Upper lobe of left lung (tissue), 6 donors: ENCODE measurements at regions not wholly inside any gene's neighbourhood (a gene's known extent, or its start where the extent isn't known, plus 50 kb on each side); places are given as distances from the start of the nearest gene placed in this dataset.
"Not testable (repeated sequence)": the region's sequence is repeated elsewhere in the genome, so short reads cannot be mapped to it uniquely, and the experiment has no call there.

Experiments used
- ATAC-seq, 2 donors: fragments of 200-7000 bp; cut with Tn5 transposase; one replicate each; pipeline ENCODE4 v1.9.1; 2022; ENCODE audit warnings: mild to moderate bottlenecking in 2 of 2, moderate library complexity in 2 of 2; ENCODE audit not compliant: low FRiP score in 2 of 2
- DNase-seq, 2 donors: peaks; one replicate each; pipeline ENCODE4 v3.0.0-alpha.2; 2019 to 2020
- H3K27ac ChIP-seq, 4 donors: fragments of 200-600 bp; sonication (generic); one replicate each; pipeline ENCODE4 v1.5.1; 2016 to 2019
- H3K27me3 ChIP-seq, 4 donors: fragments of 200-600 bp; sonication (generic); one replicate each; pipeline ENCODE4 v1.5.1; 2017 to 2019
- H3K36me3 ChIP-seq, 4 donors: fragments of 200-600 bp; sonication (generic); one replicate each; pipeline ENCODE4 v1.5.1; 2016 to 2019
- H3K4me1 ChIP-seq, 4 donors: fragments of 200-600 bp; sonication (generic); one replicate each; pipeline ENCODE4 v1.5.1; 2018 to 2019
- H3K4me3 ChIP-seq, 4 donors: fragments of 200-600 bp; sonication (generic); one replicate each; pipeline ENCODE4 v1.5.1; 2017 to 2019; ENCODE audit warnings: mild to moderate bottlenecking in 2 of 4, moderate library complexity in 1 of 4
- H3K9me3 ChIP-seq, 4 donors: fragments of 200-600 bp; sonication (generic); one replicate each; pipeline ENCODE4 v1.5.1; 2018 to 2019
- EP300 ChIP-seq, 4 donors: sonication (generic); formaldehyde crosslinking; IDR thresholded peaks; one replicate each; pipeline ENCODE4 v1.5.1; 2017; ENCODE audit warnings: antibody characterized with exemption in 4 of 4, control low read depth in 2 of 4
- POLR2A ChIP-seq, 4 donors: fragments of 450-650 bp; IDR thresholded peaks; one replicate each; pipeline ENCODE4 v1.5.1; 2016 to 2017; ENCODE audit warnings: antibody characterized with exemption in 4 of 4, mild to moderate bottlenecking in 2 of 4
- POLR2AphosphoS5 ChIP-seq, 2 donors: sonication (generic); formaldehyde crosslinking; IDR thresholded peaks; one replicate each; pipeline ENCODE4 v1.5.1; 2017; ENCODE audit warnings: antibody characterized with exemption in 2 of 2
- WGBS, 2 donors: methylation state at CpG; one replicate each; pipeline ENCODE4 v1.1.5; 2017 to 2018; 5-methylcytosine and 5-hydroxymethylcytosine counted together
- TF ChIP-seq, protein P1 (sequence below), 6 experiments: fragments of 450-650 bp in 4 of 6; fragments of 200-600 bp in 2 of 6; sonication (generic) in 2 of 6; IDR thresholded peaks; one replicate each; pipeline ENCODE4 v1.5.1; 2016 to 2019; ENCODE audit warnings: antibody characterized with exemption in 6 of 6
- donor health status: DM: no; HTN: no; CAD: no; lungs with moderate emphysema.
- donor health status: DM: no; HTN: yes; CAD: no; lungs with severe emphysema.

DNA sequence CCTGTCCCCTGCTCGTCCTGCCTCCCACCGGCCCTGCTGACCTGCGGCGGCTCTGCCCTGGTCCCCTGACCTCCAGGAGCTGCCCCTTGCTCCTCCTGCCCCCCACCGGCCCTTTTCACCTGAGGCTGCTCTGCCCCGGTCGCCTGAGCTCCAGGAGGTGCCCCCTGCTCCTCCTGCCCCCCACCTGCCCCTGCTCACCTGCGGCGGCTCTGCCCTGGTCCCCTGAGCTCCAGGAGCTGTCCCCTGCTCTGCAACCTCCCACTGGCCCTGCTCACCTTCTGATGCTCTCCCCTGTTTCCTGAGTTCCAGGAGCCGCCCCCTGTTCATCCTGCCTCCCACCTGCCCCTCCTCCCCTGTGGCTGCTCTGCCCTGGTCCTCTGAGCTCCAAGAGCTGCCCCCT is 101.3 kb downstream of the TMEM121 start:
- no peaks in the 10 kb centered on the region for H3K27me3 ChIP-seq
- 73 to 90% methylated on average over 1 to 2 of the region's 10 CpGs for WGBS, 2 donors
- H3K4me3 ChIP-seq = no peak overlapping the region
- DNase-seq (peak in 1 of 2 donors; percentile 50), ATAC-seq (no peak)
- TF ChIP-seq POLR2AphosphoS5 (IDR thresholded peaks at IDR 0.05) (no peak), POLR2A (IDR thresholded peaks at IDR 0.05) (no peak), EP300 (IDR thresholded peaks at IDR 0.05) (no peak)
- TF ChIP-seq, protein P1, sequence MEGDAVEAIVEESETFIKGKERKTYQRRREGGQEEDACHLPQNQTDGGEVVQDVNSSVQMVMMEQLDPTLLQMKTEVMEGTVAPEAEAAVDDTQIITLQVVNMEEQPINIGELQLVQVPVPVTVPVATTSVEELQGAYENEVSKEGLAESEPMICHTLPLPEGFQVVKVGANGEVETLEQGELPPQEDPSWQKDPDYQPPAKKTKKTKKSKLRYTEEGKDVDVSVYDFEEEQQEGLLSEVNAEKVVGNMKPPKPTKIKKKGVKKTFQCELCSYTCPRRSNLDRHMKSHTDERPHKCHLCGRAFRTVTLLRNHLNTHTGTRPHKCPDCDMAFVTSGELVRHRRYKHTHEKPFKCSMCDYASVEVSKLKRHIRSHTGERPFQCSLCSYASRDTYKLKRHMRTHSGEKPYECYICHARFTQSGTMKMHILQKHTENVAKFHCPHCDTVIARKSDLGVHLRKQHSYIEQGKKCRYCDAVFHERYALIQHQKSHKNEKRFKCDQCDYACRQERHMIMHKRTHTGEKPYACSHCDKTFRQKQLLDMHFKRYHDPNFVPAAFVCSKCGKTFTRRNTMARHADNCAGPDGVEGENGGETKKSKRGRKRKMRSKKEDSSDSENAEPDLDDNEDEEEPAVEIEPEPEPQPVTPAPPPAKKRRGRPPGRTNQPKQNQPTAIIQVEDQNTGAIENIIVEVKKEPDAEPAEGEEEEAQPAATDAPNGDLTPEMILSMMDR (IDR thresholded peaks at IDR 0.05) = no peak
- no peaks in the 10 kb centered on the region for H3K36me3 ChIP-seq
- no peak overlapping the region for H3K27ac ChIP-seq
- no peaks in the 10 kb centered on the region for H3K4me1 ChIP-seq
- peaks cover 0 to 6% (median 0%) of the 10 kb centered on the region in 4 donors for H3K9me3 ChIP-seq

GRCh38 chr14:105628126-105628525 is 101.7 kb downstream of the TMEM121 start:
- not testable (repeated sequence) for H3K27ac ChIP-seq, H3K27me3 ChIP-seq, H3K4me1 ChIP-seq, H3K9me3 ChIP-seq, H3K4me3 ChIP-seq, H3K36me3 ChIP-seq
- ATAC-seq = peak in 1 of 2 donors; percentile 7
- peak in 1 of 2 donors; percentile 34 for DNase-seq
- 59 to 67% methylated on average over 4 of the region's 4 CpGs for WGBS, 2 donors

DNA sequence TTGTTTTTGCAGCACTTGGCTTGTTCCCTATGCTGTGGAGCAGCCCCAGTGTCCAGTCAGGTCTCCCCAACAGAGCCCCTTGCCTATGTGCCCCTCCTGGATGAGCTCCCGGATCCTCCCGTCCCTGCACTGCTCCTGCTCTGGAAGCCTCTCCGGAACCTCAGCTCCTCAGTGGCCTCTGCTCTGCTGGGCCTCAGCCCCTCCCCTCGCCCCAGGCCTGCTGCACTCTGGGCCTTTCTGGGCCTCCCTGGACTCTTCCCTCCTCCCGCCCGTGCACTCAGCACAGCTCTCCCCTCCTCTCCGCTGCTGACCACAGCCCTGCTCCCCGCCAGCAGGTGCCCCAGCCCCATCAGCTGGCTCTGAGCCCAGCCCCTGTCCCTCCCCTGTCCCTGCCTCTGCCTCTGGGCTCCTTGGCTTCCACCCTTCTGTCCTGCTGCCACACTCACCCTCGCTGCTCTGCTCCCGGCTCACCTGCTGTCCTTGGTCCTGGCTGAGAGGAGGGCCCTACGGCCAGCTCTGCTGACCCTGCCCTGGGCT is 102.2 kb downstream of the TMEM121 start:
- not testable (repeated sequence) for H3K27me3 ChIP-seq, H3K36me3 ChIP-seq, H3K4me1 ChIP-seq, H3K4me3 ChIP-seq, H3K27ac ChIP-seq, H3K9me3 ChIP-seq
- WGBS, 2 donors = 37 to 64% methylated on average over 7 to 8 of the region's 11 CpGs
- ATAC-seq (peak; percentile 23 to 70), DNase-seq (peak in 1 of 2 donors; percentile 73)

DNA sequence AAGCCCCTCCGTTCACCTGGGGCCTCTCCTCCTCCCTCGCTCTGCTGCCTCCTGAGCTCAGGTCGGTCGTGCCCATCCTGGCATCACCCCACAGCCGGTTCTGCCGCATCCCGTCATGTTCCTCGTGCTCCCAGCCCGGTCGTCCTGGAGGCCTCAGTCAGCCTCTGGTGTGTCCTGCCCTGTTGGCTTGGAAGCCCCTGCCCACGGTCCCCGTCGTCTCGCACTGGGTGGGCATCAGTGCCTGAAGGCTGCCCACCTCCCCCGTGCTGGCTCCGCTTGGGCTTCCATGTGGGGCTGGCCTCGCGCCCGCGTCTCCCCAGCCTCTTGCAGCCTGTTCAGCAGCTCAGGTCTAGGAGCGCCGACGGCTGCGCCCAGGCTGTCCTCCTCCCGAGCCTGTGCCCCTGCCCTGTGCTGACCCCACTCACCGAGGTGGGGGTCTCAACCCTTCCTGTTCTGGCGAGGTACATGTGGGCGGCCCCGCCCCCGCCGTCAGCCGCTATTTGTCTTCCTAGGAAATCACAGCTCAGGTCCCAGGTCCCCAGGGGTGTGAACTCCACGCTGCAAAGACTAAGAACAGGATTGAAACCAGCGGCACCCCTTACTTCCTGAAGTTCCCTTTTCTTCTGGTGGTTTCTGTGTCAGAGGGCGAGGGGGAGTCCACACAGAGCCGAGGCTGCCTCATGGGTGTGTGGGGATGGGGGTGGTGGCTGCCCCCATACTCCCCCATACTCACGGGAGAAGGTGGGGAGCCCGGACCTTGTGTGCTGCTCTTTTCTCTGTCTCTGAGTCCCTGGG is 102.9 kb downstream of the TMEM121 start:
- WGBS, 2 donors = 73 to 79% methylated on average over 35 to 37 of the region's 38 CpGs
- peak; percentile 30 to 68 for ATAC-seq
- H3K27ac ChIP-seq, H3K4me1 ChIP-seq, H3K9me3 ChIP-seq, H3K36me3 ChIP-seq, H3K27me3 ChIP-seq, H3K4me3 ChIP-seq: not testable (repeated sequence)
- peak in 1 of 2 donors; percentile 82 for DNase-seq

- no peak for DNase-seq
- TF ChIP-seq POLR2AphosphoS5 (IDR thresholded peaks at IDR 0.05) = no peak
- no peak for TF ChIP-seq EP300 (IDR thresholded peaks at IDR 0.05)
- no peak for TF ChIP-seq POLR2A (IDR thresholded peaks at IDR 0.05)
- TF ChIP-seq, protein P1 (IDR thresholded peaks at IDR 0.05) = no peak
- Histone ChIP-seq H3K4me1 (no peaks in the 10 kb centered on the region), H3K27ac (no peak overlapping the region), H3K4me3 (no peak overlapping the region), H3K9me3 (peaks cover 0 to 6% (median 0%) of the 10 kb centered on the region in 4 donors), H3K27me3 (no peaks in the 10 kb centered on the region), H3K36me3 (no peaks in the 10 kb centered on the region)
- ATAC-seq = no peak
- 86% methylated on average over 1 of the region's 5 CpGs; no CpG with 5 or more reads in 1 of the 2 donors for WGBS, 2 donors
These were observed 103.5 kb downstream of the TMEM121 start for GRCh38 chr14:105629886-105630215.

DNA sequence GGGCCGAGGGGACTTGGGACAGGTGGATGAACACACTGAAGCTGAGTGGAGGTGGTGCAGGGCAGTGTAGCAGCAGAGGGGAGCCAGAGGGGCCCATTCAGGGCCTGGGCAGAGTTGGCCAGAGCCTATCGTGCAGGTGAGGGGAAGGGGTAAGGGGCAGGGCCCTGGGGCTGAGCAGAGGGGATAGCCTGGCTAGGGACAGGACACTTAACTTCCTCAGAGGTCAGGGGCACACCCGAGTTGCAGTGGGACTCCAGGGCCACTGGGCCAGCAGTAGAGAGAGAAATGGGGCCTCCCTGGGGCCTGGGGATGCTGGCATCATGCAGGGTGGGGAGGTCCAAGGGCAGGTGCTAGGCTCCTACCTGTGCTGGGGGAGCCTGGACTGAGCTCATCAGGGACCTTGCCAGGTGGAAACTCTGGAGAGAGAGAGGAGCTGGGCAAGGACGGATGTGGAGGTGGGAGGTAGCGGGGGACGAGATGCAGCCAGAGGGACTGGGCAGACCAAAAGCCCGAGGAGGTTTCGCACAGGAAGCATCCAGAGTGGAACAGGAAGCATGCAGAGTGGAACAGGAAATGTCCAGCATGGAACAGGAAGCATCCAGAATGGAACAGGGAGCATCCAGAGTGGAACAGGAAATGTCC is 104.0 kb downstream of the TMEM121 start:
- H3K4me1 ChIP-seq, H3K27me3 ChIP-seq, H3K27ac ChIP-seq, H3K9me3 ChIP-seq, H3K4me3 ChIP-seq, ATAC-seq, DNase-seq, H3K36me3 ChIP-seq: not testable (repeated sequence)
- WGBS, 2 donors = 85 to 87% methylated on average over 5 to 6 of the region's 8 CpGs

DNA sequence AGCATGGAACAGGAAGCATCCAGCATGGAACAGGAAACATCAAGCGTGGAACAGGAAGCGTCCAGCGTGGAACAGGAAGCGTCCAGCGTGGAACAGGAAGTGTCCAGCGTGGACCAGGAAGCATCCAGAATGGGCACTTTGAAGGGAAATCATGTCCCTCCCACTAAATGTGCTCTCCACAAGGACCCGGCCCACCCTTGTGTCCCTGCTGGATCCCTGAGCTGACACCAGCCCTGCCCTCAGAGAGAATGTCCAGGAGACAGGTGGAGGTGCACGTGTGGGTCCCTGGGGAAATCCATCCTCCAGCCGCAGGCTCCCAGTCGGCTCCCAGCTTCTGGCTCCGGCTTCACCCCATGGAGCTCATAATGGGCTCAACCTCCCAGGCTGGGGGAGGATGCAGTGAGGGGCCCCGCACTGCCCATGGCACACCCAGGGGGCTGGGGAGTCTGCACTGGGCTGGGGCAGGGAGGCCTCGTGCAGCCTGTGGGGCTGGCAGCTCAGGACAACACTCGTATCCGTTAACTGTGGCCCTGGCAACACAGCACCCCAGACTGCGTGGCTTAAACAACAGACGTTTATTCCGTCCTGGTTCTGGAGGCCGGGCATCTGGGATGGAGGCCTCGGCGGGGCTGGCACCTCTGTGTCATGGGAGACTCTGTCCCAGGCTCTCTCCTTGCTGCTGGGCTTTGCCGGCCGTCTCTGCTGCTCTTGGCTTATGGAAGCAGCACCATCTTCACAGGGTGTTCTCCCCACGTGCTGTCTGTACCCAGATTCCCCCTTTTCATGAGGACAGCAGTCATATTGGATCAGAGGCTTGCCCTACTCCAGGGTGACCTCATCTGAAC is 104.8 kb downstream of the TMEM121 start:
- H3K27me3 ChIP-seq, H3K27ac ChIP-seq, H3K36me3 ChIP-seq, H3K4me1 ChIP-seq, H3K9me3 ChIP-seq, ATAC-seq, H3K4me3 ChIP-seq: not testable (repeated sequence)
- WGBS, 2 donors = 75 to 90% methylated on average over 11 to 21 of the region's 24 CpGs
- DNase-seq = peak in 1 of 2 donors; percentile 74
